ENCODE measurements at regions not wholly inside any gene's neighbourhood (a gene's known extent, or its start where the extent isn't known, plus 50 kb on each side); places are given as distances from the start of the nearest gene placed in this dataset.

DNA sequence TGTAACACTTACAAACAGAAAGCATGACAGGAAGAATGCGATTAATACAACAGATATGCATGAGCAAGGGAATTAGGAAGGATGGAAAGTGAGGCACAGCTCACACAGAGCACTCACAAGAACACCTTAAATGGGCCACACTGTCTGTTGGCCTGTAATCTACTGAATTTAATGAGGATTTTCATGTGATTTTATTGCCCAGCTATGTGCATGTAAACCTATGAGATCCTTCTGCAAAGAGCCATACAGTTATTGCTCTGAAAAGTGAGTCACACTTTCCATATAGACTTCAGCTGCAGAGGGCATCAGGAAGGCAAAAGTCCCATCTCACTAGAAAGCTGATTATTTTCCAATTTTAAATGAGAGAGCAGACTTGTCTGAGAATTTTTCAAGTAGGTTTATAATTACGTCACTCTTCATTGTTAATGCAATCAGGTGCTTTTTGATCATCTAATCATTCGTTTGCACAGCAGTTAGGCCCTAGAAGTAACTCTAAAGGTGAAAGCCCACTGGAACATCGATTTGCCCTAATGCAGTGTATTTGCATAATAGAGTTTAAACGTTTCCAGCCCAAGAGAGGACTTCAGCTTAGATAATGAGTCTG is 832.7 kb upstream of the INTU start:
- no peak for DNase-seq

DNA sequence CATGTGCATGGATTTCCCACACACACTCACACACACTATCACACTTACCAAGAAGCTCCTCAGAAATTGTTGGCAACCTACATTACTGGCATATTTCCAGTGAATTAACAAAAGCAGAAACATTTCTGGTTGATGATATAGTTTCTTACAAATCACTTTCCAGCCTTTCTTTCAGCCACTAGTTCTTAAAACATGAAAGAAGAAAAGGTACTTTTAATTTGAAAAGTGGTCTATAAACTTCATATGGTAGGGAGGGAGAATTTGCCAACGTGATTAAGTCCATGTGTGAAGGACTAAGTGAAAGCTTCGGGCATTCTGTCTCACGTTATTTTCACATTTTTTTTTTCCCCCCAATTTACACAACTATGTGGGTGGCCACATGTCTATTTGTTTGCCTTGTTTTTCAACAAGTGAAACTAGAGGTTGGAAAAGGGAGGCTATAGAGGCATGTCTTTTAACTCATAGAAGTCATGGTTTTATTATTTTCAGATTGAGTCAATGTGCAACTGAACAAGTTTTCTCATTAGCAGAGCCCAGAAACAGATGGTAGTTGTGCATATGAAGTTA is 832.1 kb upstream of the INTU start:
- DNase-seq, result no peak

DNA sequence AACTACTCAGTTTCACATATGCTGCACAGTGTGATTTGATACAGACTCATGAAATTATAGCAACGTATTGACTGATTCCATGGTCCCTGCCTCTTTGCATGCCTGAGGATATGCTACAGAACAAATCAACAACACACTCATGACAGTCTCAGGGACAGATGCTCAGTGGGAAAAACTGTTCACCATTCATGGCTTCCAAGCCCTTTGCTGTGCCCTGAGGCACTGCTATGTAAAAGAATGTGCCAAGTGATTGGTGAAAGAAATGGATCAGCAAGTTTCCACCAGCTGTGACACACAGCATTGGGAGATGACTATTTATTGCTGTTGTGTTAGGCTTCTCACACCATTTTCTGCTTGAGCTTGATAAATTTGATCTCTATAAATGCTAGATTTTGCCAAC is 825.6 kb upstream of the INTU start:
- no peak for DNase-seq

DNA sequence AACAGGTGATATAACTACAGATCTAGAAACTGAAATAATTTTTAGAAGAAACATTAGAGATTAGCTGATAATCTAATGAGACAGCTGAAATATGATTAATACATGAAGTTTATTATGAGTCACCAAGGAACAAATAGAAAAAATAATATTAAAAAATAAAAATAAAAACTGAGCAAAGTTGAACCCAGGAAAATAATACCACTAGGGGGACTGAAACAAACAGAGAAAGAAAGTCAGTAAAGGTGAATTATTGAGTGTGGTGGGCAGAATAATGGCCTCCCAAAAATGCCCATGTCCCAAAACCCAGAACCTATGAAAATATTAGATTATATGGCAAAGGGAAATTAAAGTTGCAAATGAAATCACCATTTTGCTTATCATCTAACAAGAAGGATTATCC is 820.7 kb upstream of the INTU start:
- DNase-seq, result no peak

DNA sequence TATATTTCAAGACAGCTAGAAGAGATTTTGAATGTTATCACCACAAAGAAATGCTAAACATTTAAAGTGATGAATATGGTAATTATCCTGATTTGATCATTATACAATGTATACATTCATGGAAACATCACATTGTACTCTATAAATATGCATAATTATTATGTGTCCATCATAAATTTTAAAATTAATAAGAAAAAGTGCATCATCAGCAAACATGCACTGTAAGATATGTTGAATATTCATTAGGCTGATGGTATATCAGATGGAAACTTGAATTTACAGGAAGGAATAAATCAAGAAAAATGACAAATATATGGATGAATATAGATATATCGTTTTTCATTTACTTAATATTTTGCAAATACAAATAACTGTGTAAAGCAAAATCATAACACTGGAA is 812.1 kb upstream of the INTU start:
- no peak for DNase-seq

DNA sequence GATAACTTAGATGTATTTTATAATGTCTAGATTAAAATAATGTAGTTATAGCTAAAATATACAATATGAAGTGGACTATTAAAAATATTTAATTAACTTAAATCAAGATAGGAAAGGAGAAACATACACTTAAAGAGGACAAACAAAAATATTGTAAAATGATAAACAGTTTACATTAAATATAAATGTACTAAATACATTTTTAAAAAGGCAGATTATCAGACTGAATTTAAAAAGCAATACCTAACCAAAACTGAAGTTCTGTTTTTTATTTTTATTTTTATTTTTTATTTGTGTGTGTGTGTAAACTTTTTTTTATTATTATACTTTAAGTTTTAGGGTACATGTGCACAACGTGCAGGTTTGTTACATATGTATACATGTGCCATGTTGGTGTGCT is 811.6 kb upstream of the INTU start:
- DNase-seq, result no peak

DNA sequence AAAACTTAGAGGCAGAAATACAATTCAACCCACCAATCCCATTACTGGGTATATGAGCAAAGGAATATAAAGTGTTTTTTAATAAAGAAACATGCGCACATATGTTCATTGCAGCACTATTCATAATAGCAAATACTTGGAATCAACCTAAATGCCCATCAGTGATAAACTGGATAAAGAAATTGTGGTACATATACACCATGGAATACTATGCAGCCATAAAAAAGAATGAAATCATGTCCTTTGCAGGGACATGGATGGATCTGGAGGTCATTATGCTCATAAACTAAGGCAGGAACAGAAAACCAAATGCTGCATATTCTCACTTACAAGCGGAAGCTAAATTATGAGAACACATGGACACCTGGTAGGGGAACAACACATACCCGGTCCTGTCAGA is 807.7 kb upstream of the INTU start:
- no peak for DNase-seq

DNA sequence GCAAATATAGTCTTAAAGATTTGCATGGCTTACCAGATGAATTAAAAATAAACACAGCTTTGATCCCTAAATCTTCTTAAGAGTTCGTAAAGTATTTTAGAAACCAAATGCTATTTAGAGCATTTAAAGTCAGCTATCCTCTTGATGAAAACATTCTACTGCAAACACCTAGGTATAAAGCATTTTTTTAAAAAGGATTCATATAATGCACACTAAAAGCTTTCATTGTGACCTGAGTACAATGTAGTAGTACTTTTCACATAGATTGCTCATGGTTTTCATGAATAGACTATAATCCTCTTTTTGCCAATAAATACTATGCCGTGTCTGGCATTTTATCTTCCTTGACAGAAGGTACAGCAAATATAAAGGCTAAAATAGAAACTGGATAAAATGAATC is 805.1 kb upstream of the INTU start:
- DNase-seq, result no peak

DNA sequence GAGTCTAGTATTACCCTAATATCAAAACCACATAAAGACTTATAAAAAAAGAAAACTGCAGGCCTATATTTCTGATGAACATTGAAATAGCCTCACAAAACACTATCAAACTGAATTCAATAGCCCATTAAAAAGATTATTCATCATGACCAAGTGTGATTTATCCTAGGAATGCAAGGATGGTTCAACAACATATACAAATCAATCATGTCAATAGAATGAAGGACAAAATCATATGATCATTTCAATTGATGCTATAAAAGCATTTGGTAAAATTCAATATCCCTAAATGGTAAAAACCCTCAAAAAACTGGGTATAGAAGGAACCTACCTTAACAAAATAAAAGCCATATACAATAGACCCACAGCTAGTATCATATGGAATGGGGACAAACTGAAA is 797.9 kb upstream of the INTU start:
- DNase-seq, result no peak

DNA sequence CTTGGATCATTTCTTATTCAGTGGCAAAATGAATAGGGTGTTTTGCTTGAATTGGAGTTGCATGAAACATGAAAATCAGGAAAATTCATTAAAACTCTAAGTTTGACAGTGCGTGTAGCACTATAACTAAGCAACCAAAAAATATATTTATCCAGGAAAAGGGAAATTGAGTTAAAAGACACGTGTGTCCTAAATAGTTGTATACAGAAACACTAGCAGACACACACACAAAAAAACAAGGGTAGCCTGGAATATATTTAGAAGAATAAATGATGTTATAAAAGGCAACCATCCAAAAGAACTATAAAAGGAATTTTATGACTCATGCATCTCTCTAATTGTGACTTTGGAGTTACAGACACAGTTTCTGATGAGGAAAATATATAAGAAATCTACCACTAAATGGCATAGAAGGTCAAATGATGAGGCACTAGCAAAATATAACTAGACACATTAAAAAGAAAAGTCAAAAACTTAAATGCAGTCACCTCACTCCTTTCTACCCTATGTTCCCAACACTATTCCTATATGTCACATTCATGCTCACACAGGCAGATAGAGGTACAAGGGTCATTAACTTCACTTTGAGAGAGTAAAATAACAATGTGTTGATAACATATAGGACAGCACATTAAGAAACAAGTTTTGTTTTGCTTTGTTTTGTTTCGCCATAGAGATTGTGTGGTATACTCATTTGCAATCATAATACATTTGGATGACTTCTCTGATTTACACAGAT is 793.6 kb upstream of the INTU start:
- DNase-seq, result no peak

DNA sequence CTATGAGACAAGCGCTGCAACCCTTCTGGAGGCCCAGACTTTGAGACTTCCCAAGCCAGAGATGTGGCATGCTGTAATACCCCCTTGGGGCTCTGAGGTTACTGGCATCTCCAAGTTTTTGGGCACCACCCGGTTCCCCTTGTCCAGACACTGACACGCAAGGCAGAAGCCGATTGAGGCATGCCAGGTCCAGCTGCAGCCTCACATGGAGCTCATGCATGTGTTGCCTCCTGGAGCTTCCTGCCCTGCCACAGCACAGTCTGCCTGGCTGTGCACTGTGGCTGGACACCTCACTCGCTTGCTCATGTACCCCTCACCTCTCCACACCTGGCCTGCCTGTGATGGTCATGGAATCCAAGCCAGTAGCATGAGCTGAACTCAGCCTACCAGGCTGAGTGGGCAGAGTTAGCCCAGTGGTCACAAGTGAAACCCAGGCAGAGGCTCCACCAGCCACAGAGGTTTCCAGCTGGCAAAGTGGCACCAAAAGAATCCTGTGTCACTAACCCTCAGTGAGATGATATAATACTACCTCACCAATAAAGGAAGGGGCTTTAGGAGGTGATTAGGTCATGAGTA is 789.2 kb upstream of the INTU start:
- no peak for DNase-seq

DNA sequence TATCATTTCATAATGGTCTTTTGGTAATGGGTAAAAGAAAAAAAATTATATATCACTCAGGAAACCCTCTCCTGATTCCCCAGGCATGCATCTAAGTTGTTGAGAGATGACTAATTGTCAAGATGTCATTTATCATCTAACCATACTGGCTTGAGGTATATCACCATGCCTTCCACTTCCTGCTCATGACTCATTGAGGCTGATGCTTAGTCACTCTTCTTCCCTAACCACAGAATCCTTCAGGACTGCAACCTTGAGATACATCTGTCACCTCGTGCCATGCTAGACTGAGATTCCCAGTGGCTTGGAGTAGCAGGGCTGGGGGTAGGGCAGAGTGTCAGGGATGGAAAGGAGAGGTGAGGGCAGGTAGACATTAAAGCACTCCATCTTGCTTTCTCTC is 782.5 kb upstream of the INTU start:
- DNase-seq, result no peak

DNA sequence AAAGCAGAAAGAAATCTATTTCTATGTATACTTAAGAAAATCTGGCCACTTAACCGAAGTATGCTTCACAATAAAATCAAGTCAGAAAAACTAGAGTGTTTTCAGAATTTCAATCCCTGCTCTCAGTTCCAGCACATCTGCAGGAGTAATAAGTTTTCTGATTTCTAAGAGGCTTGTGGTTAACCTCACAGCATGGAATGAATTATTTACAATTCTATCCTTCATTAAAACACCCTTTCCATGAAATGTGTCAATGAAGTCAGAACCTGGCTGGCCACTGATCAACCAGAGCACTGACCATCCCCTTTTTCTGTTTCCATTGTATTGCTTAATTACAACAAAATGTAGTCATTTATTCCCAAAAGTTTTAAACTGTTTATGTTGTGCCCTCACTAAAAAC is 781.4 kb upstream of the INTU start:
- no peak for DNase-seq

DNA sequence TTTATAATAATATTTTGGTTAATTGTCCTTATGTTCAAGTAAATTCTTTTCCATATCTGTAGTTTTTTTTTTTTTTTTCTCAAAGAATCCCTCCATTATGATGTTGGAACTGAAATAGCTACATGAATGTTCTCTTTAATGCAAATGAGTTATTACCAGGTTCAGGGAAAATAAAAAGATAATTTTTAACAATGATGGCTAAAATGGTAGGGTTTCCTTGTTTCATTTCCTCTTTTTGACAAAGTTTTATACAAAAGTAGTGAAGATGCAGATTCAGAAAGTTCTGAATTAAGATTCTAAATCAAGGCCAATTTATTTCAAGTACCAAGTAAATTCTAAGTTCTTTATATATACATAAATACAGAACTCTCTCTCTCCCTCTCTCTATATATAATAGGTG is 779.0 kb upstream of the INTU start:
- no peak for DNase-seq

DNA sequence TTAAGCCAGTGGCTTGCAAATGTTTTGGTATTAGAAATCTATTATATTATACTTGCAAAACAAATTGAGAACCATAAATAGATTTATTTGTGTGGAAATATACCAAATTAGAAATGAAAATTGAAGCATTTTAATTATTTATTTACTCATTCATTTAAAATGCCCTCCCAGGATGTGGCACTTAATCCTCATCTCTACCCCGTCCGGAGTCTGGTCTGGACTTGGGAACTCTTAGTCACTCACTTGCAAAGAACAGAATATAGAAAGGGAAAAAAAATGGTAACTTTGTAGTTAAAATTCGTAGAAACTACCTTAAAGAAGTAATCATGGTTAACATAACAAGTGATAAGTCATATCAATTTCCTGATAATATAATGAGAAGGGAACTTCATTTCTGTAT is 775.9 kb upstream of the INTU start:
- no peak for DNase-seq

DNA sequence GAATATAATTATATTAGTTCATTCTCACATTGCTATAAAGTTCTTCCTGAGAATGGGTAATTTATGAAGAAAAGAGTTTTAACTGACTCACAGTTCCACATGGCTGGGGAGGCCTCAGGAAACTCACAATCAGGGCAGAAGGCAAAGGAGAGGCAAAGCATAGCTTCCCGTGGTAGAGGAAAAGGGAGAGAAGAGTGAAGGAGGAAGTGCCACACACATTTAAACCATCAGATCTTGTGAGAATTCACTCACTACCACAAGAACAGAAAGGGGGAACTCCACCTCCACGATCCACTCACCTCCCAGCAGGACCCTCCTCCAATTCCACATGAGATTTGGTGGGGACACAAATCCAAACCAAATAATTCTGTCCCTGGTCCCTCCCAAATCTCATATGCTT is 773.4 kb upstream of the INTU start:
- no peak for DNase-seq

DNA sequence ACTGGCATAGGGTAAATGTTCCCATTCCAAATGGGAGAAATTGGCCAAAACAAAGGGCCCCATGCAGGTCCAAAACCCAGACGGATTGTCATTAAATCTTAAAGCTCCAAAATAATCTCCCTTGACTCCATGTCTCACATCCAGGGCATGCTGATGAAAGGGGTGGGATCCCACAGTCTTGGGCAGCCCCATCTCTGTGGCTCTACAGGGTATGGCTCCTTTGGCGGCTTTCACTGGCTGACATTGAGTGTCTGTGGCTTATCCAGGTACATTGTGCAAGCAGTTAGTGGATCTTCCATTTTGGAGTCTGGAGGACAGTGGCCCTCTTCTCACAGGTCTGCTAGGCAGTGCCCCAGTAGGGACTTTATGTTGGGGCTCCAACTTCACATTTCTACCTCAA is 772.9 kb upstream of the INTU start:
- no peak for DNase-seq

DNA sequence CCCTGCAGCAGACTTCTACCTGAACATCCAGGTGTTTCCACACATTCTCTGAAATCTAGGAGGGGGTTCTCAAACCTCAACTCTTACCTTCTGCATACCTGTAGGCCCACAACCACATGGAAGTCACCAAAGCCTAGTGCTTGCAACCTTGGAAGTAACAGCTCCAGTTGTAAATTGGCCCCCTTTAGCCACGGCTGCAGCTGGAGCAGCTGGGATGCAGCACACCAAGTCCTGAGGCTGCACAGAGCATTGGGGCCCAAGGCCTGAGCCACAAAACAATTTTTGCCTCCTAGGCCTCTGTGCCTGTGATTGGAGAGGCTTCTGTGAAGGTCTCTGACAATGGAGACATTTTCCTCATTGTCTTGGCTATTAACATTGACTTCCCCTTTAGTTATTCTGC is 772.4 kb upstream of the INTU start:
- no peak for DNase-seq

DNA sequence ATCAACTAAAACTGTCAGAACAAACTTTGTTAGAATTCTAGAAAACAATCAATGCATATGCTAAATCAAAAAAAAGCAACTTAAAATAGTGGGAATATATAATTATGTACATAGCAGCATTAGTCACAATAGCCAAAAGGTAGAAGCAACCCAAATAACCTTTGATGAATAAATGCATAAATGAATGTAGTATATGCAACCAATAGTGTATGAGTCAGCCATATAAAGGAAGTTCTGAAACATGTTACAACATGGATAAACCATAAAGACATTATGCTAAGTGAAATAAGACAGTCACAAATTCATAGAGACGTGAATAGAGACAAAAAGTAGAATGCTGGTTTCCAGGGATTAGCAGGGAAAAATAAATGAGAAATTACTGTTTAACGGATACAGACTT is 762.8 kb upstream of the INTU start:
- no peak for DNase-seq

DNA sequence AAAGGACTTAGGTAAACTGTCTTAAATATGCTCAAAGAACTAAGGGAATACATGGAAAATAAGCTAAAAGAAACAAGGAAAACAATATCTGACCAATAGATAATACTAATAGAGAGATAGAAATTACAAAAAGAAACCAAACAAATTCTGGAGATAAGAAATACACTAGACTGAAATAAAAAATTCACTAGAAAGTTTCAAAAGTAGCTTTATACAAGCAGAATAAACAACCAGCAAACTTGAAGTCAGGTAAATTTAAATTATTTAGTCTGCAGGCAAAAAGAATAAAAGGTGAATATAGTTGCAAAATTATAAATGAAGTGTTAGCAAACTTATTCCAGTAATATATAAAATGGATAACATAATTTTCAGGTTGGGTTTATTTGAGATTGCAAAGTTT is 760.9 kb upstream of the INTU start:
- no peak for DNase-seq

DNA sequence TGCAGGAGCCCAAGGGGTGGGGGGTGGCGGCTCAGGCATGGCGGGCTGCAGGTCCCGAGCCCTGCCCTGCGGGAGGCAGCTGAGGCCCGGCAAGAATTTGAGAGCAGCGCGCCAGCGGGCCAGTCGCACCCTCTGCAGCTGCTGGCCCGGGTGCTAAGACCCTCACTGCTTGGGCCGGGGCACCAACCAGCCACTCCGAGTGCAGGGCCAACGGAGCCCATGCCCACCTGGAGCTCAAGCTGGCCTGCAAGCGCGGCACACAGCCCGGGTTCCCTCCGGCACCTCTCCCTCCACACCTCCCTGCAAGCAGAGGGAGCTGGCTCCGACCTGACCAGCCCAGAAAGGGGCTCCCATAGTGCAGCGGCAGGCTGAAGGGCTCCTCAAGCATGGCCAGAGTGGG is 758.2 kb upstream of the INTU start:
- DNase-seq, result no peak

DNA sequence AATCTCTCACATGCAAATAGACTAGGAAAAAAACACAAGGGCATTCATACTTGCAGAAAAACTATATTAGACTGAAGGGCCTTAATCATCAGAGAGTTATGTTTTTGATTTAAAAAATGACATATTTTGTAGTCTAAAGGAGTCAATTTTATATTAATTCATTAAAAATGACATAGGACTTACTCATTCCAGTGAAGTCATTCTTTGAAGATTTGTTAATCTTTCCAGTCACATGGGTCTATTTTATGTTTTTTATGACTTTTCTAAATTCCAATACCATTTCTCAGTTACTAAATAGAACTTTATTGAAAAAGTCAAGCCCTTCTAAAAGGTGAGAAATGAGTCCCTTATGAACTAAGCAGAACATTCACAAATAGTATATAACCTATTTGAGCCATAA is 743.8 kb upstream of the INTU start:
- DNase-seq, result no peak

DNA sequence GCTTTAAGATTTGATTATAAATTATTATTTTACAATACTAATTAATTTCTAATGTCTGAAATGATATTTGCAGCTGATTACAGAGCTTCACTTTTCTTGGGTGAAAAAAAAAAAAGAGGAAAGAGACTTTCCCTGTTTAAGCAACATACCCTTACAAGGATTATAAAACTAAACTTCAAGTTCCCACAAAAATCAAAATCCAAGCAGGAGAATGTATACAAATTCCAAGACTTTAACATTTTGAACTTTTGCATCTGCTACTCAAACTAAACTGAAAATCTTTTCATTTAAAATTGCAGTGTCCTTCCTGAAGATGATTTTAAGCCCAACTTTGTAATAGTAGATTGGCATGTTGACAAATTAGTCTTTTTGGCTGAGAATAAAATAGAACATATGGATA is 742.4 kb upstream of the INTU start:
- no peak for DNase-seq

DNA sequence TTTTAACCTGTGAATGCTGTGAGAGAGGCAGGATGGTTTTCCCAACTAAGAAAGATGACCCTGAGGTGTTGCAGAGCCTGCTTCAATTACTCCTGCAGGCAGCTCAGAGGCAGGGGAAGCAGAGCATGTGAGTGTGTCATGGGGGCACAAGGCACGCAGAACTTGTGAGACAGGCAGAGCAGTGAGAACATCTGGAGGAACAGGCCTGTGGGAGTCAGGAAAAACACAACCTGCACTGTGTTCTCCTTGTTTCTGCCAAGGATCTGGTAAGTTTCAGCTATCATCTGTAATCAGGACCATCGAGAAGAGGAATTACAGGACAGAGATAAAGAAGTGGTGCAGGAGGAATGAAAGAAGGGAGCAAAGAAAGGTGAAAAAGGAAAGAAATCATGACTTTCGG is 741.8 kb upstream of the INTU start:
- DNase-seq, result no peak

DNA sequence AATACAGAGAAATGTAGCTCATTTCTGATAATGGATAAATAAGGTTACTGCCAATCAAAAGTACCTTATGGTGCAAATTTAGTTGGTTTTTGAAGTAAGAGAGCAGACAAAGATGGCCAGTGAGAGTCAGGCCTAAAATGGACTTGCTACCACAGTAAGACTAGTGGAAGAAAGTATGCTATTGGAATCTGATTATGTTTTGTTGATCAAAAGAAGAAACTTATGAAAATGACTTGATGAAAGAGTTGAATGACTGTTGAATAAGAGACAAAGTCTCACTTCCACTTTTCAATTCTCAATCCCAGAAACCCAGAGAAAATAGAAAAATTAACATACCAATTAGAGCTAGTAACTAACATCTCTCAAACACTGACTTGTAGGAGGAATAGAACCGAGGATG is 737.8 kb upstream of the INTU start:
- DNase-seq, result no peak

All from DMS153 (cell line).